Activated naive CD4-positive, alpha-beta T cell treated with anti-CD3 and anti-CD28 coated beads, Interleukin-2, amount 50 U/mL, for 72 hours (primary cell): ENCODE measurements at regions not wholly inside any gene's neighbourhood (a gene's known extent, or its start where the extent isn't known, plus 50 kb on each side); places are given as distances from the start of the nearest gene placed in this dataset.
A peak's percentile ranks its signal among the peaks of the same experiment; 100 is the strongest.

Experiments used
- ATAC-seq, 2 donors: fragments of 150-1000 bp; cut with Tn5 transposase; 2 replicates each; pipeline ENCODE4 v1.10.0; 2021; ENCODE audit warnings: mild to moderate bottlenecking in 2 of 2, moderate library complexity in 2 of 2
- DNase-seq, 2 donors: peaks; one replicate each; pipeline ENCODE4 v3.0.0; 2021 to 2022; ENCODE audit warnings: low spot score in 2 of 2
- H3K27ac Mint-ChIP-seq, 2 donors: one replicate each; pipeline ENCODE4 v1.8.0; 2022; ENCODE audit warnings: mild to moderate bottlenecking in 2 of 2, mixed read lengths in 2 of 2
- H3K36me3 Mint-ChIP-seq, 2 donors: one replicate each; pipeline ENCODE4 v1.8.0; 2022; ENCODE audit warnings: mixed read lengths in 2 of 2
- H3K9me3 Mint-ChIP-seq, 2 donors: one replicate each; pipeline ENCODE4 v1.8.0; 2022; ENCODE audit warnings: mixed read lengths in 2 of 2

DNA sequence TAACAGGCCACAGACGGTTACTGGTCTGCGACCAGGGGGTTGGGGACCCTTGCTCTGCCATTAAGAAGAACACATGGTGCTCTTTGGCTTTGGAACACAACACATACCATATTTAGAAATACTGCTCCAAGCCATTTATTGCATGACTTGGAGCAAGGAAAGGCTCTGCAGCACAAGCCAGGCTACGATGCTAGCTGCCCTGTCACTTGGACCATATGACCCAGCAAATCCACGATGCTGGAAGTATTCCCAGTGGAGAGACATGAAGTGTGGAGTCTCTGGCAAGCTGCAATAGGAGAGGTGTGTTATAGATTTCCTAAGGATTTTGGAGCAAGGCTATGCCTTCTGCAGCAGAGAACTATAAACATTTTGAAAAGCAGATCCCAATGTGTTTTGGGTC, 171.2 kb downstream of the HAUS1 start:
- no peak overlapping the region for H3K27ac Mint-ChIP-seq
- H3K36me3 Mint-ChIP-seq = no peaks in the 10 kb centered on the region
- DNase-seq = no peak
- ATAC-seq = no peak
- no peaks in the 10 kb centered on the region for H3K9me3 Mint-ChIP-seq

DNA sequence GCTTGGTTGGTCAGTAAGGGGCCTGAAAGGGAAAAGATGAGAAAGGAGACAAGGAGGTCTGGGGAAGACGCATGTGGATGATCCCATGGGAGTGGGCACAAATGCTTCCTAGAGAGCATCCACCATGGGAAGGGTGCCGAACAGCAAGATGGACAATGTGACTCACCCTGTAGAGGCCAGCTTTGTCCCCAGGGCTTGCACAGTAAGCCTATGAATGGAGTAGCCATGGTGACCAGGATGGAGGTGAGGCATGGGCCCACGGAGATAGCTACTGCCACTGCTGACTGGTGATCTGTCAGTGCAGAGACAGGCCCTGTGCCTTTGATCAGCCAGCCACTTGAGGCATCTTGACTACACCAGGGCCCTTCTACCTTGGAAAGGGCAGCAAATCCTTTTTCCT, 172.6 kb downstream of the HAUS1 start:
- no peaks in the 10 kb centered on the region for H3K36me3 Mint-ChIP-seq
- DNase-seq (no peak), ATAC-seq (no peak)
- H3K9me3 Mint-ChIP-seq = no peaks in the 10 kb centered on the region
- no peak overlapping the region for H3K27ac Mint-ChIP-seq

DNA sequence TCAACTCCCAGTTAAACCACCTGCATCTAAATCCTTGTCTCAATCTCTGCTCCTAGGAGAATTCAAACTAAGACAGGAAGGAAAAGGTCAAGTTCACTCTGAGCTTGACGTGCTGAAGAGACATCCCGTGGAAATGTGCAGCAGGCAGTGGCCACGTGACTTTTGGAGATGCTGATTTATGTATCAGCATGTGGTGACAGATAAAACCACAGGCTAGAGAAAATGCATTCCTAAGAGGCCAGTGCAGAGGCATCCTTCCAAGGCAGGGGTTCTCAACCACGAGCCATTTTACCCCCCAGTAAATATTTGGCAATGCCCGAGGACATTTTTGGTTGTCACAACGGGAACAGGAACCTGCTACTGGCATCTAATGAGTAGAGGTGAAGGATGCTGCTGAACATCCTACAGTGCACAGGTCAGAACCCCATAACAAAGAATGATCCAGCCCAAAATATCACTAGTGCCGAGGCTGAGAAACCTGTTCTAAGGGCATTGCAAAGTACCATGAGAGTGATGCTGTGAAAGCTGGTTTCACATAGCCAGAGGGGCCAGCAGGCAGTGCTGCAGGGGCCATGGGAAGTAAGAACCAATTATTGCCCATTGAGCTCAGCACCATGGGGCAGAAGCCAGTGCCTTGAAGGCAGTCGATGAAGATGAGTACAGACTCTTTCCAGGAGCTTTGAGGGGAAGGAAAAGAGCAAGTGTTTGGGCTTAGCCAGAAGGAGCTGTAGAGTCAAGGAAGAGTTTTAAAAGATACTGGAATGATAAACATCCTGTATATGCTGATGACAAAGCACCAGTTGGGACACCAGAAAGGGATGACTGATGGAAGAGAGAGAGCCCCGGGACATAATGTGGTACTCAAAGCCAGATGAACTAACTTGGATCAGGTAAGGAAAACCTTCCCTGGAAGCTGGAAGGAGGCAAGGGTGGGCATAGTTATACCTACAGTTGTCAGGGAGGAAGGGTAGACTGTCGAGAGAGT, 174.6 kb downstream of the HAUS1 start:
- DNase-seq (peak in 1 of 2 donors; percentile 26), ATAC-seq (no peak)
- Mint-ChIP-seq H3K36me3 (no peaks in the 10 kb centered on the region), H3K27ac (peak overlapping the region; percentile 29 to 59), H3K9me3 (no peaks in the 10 kb centered on the region)

DNA sequence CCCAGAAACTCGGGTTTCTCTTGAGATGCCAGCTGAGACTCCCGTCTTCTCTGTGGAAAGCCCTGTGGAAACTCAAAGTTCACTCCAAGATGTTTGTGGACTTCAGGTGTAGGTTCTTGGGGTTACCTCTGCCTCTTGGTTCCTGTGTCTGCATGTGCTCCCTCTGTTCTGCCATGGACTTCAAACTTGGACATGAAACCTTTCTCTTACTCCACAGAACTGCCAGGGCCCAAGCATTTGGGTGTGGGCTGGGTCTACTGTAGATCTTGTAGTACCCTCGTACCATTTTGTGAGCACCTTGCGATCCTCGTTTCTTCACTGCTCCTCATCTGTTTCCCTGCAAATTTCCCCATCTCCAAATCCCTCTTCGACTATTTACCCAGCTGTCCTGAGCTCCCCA, 175.5 kb downstream of the HAUS1 start:
- ATAC-seq (no peak), DNase-seq (no peak)
- Mint-ChIP-seq H3K27ac (peak overlapping the region in 1 of 2 donors; percentile 10), H3K36me3 (no peaks in the 10 kb centered on the region), H3K9me3 (no peaks in the 10 kb centered on the region)

DNA sequence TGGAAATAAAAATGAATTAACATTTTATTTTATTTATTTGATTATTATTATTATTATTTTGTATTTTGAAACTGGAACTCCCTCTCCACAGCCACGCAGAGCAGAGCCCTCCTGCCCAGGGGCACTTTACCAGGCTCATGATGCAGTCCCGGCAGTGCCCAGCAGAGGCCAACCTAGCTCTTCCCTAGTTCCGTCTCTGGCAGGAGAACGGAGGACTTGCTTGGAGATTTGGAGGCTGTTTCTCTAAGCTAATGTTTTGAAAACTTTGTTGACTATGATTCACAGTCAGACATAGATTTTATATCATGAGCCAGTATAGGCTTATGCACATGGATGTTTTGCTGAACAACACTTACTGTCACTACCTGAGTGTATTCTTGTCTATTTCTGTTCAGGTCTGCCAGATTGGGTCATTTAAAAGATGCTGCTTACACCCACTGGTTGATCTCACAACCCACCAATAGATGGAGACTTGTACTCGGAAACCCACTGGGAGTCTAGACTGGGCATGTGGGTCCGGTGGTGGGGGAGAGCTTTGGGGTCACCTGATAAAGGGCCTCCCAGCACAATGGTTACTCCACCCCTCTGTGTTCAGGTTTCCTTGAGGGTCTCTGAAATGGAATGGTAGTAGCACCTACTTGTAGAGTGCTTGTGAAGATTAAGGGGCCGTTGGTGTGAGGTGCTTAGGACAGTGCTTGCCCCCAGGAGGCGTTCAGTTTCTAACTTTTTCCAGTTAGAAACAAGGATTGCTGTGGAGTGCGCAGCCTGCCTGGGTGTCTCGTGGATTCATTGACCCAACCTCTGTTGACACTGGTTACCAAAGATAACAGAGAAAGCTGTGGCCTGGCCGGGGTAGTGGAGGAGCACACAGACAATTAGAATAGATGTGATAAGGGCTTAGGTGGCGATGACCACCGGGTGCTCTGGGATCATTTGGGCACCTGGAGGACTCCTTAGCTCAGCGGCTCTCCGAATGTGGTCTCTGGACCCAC, 177.3 kb downstream of the HAUS1 start:
- Mint-ChIP-seq H3K36me3 (no peaks in the 10 kb centered on the region), H3K27ac (no peak overlapping the region), H3K9me3 (no peaks in the 10 kb centered on the region)
- ATAC-seq = peak; percentile 84 to 85
- DNase-seq = peak; percentile 56 to 70

DNA sequence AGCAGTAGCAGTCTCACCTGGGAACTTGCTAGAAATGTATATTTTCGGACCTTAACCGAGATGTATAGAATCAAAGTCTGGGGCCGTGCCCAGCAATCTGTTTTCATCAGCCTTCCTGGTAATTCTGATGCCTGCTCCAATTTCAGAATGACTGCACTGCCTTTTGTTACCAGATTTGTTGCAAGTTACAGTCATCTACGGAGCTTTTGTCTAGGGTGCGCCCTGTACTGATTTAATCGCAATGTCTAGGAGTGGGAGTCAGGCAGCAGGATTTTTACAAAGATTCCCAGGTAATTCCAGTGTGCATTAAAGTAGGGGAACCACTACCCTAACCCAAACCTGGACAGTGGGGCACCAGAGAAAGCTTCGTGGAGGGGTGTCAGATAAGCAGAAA, 178.0 kb downstream of the HAUS1 start:
- no peak overlapping the region for H3K27ac Mint-ChIP-seq
- DNase-seq = no peak
- no peaks in the 10 kb centered on the region for H3K9me3 Mint-ChIP-seq
- no peak for ATAC-seq
- H3K36me3 Mint-ChIP-seq = no peaks in the 10 kb centered on the region

DNA sequence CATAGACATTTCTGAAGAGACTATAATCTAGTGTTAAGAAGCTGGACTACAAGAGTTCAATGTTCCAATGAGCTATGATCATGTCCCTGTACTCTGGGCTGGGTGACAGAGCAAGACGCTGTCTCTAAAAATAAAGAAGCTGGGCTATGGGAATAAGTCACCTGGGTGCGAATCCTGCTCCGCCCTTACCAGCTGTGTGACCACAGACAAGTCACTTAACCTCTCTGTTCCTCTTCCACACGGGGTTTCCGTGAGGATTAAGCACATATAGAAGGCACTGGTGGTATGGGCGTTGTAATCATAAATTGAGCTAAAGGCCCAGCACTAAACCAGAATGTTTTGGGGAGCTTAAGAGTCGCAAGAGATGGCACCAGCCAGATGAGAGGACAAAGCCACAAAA, 178.5 kb downstream of the HAUS1 start:
- no peak for ATAC-seq
- no peaks in the 10 kb centered on the region for H3K36me3 Mint-ChIP-seq
- peak overlapping the region in 1 of 2 donors; percentile 53 for H3K27ac Mint-ChIP-seq
- peak in 1 of 2 donors; percentile 20 for DNase-seq
- H3K9me3 Mint-ChIP-seq = no peaks in the 10 kb centered on the region

DNA sequence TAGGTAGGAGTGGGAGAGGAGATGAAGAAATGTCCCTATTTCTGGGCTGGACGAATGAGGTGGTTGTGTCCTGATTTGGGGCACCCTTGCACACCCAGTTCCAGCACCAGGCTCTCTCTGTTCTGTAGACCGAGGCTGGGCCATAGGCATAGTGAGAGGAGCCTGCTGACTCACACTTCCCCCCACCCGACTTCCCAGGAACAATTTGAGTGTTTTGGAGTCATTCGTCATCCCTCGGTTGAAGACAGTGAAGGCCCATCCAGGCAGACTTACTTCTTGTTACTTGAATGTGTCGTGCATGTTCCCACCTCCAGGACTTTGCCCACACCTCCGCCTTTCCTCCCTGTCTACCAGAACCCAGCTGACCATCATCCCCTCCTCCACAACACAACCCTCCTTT, 179.1 kb downstream of the HAUS1 start:
- H3K36me3 Mint-ChIP-seq = no peaks in the 10 kb centered on the region
- no peaks in the 10 kb centered on the region for H3K9me3 Mint-ChIP-seq
- no peak for ATAC-seq
- peak overlapping the region in 1 of 2 donors; percentile 8 for H3K27ac Mint-ChIP-seq
- peak in 1 of 2 donors; percentile 33 for DNase-seq

DNA sequence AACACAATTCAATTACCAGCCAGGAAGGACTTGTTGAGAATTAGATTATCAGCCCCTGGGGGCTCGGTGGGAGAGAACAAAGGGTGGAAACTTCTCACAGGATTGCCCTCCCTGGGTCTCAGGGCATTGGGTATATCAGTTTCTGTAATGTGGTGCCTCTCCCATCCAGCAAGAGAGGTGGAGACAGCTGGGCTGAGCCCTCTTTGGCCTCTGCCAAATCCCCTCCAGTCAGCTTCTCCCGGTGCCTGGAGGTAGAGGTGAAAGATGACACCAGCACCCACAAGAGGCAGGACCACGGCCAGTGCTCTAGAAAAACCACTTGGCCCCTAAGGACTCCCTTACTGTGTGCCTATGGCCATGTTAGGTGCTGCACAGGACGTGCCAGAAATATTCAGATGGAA, 179.7 kb downstream of the HAUS1 start:
- ATAC-seq (no peak), DNase-seq (no peak)
- Mint-ChIP-seq H3K27ac (peak overlapping the region; percentile 8 to 36), H3K36me3 (no peaks in the 10 kb centered on the region), H3K9me3 (no peaks in the 10 kb centered on the region)

DNA sequence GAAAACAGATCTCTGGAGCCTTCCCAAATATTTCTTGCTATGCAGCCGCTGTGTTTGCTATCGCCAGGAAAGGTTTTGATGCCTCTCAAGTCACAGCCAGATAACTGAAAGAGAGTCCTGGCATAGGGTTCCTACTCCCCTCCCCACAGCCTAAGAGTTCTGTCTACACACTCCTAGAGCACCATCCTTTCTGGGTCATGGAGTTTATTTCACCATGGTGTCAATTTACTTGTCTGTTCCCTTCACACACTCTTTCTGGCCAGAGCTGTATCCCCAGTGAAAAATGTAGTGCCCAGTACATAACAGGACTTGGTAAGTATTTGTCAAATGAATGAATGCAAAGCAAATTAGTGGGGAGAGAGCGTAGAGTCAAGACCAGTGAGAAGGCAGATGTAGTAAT, 185.3 kb downstream of the HAUS1 start:
- Mint-ChIP-seq H3K27ac (no peak overlapping the region), H3K9me3 (no peaks in the 10 kb centered on the region), H3K36me3 (no peaks in the 10 kb centered on the region)
- peak in 1 of 2 donors; percentile 13 for DNase-seq
- ATAC-seq = peak in 1 of 2 donors; percentile 23

DNA sequence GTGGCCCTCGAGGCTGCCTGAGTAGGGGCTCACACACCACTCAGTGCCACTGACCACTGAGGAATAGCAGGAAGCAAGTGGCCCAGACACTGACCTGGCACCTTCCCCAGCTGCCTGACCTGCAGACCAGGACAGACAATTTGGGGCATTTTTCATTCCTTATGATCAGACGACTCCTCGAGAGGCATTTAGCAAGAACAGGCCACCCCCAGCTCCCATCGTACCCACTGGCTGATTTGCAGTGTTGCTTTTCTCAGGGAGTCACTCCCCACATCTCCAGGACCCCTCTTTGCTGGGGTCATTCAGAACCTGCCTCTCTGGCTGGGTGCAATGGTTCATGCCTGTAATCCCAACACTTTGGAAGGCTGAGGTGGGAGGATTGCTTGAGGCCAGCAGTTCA, 185.7 kb downstream of the HAUS1 start:
- no peak overlapping the region for H3K27ac Mint-ChIP-seq
- H3K9me3 Mint-ChIP-seq = no peaks in the 10 kb centered on the region
- H3K36me3 Mint-ChIP-seq = no peaks in the 10 kb centered on the region
- no peak for ATAC-seq
- peak in 1 of 2 donors; percentile 14 for DNase-seq

DNA sequence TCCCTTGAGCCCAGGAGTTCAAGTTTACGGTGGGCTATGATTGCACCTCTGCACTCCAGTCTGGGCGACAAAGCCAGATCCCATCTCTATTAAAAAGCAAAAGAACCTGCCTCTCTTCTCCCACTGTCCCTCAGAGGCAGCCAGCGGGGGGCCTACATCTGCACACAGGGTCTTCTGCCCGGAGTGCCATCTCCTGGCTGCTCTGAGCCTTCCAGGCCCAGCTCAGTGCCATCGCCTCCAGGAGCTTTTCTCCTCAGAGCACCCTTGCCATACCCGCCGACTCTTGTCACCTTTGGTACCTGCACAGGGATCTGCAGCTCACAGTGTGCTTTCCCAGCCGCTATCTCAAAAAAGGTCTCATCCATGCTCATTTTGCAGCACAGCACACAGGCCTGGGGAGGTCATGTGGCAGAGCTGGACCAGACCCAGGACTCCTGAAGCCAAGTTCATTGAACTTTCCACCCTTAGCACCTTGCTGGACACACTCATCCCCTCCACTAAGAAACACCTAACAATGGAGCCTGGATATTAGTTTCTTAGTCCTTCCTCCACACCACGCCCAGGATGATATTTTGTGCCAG, 186.3 kb downstream of the HAUS1 start:
- ATAC-seq = no peak
- no peak overlapping the region for H3K27ac Mint-ChIP-seq
- peak in 1 of 2 donors; percentile 45 for DNase-seq
- H3K36me3 Mint-ChIP-seq = no peaks in the 10 kb centered on the region
- H3K9me3 Mint-ChIP-seq = no peaks in the 10 kb centered on the region

DNA sequence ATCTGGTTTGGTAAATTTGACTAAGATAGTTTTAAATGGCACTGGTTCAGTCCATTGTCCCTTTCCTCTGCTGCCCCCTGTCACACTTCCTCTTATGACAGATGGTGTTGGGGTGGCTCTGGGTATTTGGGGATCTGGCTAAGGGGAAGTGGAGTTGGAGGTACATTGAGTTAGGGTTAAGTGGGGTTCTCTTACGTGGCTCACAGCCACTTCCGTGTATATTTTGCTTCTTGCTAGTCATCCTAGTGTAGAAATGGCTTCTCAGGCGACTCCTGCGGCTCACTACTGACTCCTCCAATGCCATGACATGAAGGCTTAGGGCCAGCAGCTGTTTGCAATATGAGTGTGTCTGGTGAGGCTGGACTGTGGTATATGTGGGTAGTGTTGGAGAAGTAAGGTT, 187.0 kb downstream of the HAUS1 start:
- ATAC-seq (peak; percentile 34 to 47), DNase-seq (peak in 1 of 2 donors; percentile 20)
- Mint-ChIP-seq H3K27ac (peak overlapping the region in 1 of 2 donors; percentile 38), H3K9me3 (no peaks in the 10 kb centered on the region), H3K36me3 (no peaks in the 10 kb centered on the region)

DNA sequence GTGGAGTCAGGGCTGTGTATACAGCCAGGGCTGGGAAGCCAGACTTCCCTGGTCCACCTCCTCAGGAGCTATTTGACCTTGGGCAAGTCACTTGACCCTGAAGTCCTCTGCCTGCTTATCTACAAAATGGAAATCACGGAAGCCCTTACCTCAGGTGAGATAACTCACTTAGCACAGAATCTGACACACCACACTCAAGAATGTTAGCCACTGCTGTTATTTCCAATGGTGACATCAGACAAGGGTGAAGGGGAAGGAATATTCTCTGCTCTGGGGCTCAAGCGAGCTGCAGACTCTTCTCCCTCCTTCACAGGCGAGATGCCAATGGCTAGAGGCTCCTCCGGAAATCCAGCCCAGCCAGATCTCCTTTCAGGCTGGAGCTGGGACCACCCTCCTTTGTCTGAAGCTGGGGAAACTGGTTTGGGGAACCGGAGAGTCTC, 189.6 kb downstream of the HAUS1 start:
- H3K27ac Mint-ChIP-seq = peak overlapping the region; percentile 15 to 60
- H3K9me3 Mint-ChIP-seq = no peaks in the 10 kb centered on the region
- H3K36me3 Mint-ChIP-seq = no peaks in the 10 kb centered on the region
- ATAC-seq = no peak
- peak in 1 of 2 donors; percentile 38 for DNase-seq

DNA sequence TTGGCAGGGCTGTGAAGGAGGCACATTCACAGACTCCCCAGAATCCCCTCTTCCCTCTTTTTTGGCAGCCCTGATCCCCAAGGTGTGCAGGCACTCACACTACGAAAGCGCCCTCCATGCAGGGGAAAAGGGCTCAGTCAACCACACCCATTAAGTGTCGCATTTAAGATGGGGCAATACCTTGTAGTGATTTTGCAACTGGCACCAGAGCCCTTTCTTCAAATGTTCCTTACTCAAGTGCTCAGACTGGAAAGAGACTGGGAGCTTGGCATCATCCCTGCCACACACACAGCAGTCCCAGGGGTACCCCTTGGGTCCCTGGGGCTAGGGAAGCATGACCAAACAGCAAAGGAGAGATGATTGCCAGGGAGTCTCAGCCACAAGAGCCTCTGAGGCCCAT, 190.1 kb downstream of the HAUS1 start:
- peak overlapping the region in 1 of 2 donors; percentile 15 for H3K27ac Mint-ChIP-seq
- no peaks in the 10 kb centered on the region for H3K9me3 Mint-ChIP-seq
- ATAC-seq (no peak), DNase-seq (no peak)
- no peaks in the 10 kb centered on the region for H3K36me3 Mint-ChIP-seq

DNA sequence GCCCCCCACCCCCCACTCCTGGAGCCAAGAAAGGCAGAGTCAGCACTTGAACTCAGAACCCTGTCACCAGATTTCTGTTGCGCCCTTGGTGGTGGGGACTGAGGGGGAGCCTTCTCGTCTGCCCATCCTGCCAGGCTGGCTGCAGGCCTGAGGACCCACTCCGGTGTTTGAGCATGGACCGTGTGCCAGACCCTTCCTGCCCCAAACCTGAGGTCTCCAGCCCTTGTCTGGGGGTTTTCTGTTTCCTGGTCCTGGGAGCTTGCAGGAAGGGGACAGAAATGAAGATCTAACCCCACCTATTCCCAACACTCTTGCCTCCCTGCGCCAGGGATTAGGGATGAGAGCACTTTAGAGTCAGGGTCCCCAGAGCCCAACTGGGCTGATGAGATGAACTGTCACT, 190.6 kb downstream of the HAUS1 start:
- no peaks in the 10 kb centered on the region for H3K9me3 Mint-ChIP-seq
- peak in 1 of 2 donors; percentile 39 for DNase-seq
- H3K27ac Mint-ChIP-seq = peak overlapping the region in 1 of 2 donors; percentile 81
- ATAC-seq = no peak
- no peaks in the 10 kb centered on the region for H3K36me3 Mint-ChIP-seq
